ENCODE measurements at regions not wholly inside any gene's neighbourhood (a gene's known extent, or its start where the extent isn't known, plus 50 kb on each side); places are given as distances from the start of the nearest gene placed in this dataset.
"Not testable (repeated sequence)": the region's sequence is repeated elsewhere in the genome, so short reads cannot be mapped to it uniquely, and the experiment has no call there.

GRCh38 chr5:118468085-118468484 lies 520.3 kb downstream of the DTWD2 start:
- no peak for DNase-seq (ENCODE audit: low spot score)

GRCh38 chr5:118467103-118467502 lies 521.2 kb downstream of the DTWD2 start:
- no peak for DNase-seq (ENCODE audit: low spot score)

- no peak for DNase-seq (ENCODE audit: low spot score)
Measured at GRCh38 chr5:118466418-118466817, 521.9 kb downstream of the DTWD2 start.

GRCh38 chr5:118462276-118462675 lies 526.1 kb downstream of the DTWD2 start:
- not testable (repeated sequence) for DNase-seq (ENCODE audit: low spot score)

- DNase-seq (ENCODE audit: low spot score), result no peak
Measured at GRCh38 chr5:118461436-118461835, 526.9 kb downstream of the DTWD2 start.

GRCh38 chr5:118459490-118459889 lies 528.9 kb downstream of the DTWD2 start:
- no peak for DNase-seq (ENCODE audit: low spot score)

GRCh38 chr5:118456085-118456484 lies 532.3 kb downstream of the DTWD2 start:
- DNase-seq (ENCODE audit: low spot score), result no peak

- DNase-seq (ENCODE audit: low spot score), result no peak
Measured at GRCh38 chr5:118451697-118452247, 536.6 kb downstream of the DTWD2 start.

GRCh38 chr5:118450554-118451332 lies 537.6 kb downstream of the DTWD2 start:
- no peak for DNase-seq (ENCODE audit: low spot score)

- no peak for DNase-seq (ENCODE audit: low spot score)
Measured at GRCh38 chr5:118447350-118447749, 541.0 kb downstream of the DTWD2 start.

GRCh38 chr5:118441956-118442355 lies 546.4 kb downstream of the DTWD2 start:
- no peak for DNase-seq (ENCODE audit: low spot score)

GRCh38 chr5:118441034-118441433 lies 547.3 kb downstream of the DTWD2 start:
- no peak for DNase-seq (ENCODE audit: low spot score)

- DNase-seq (ENCODE audit: low spot score), result no peak
Measured at GRCh38 chr5:118440496-118440895, 547.9 kb downstream of the DTWD2 start.

GRCh38 chr5:118439831-118440230 lies 548.5 kb downstream of the DTWD2 start:
- no peak for DNase-seq (ENCODE audit: low spot score)

- no peak for DNase-seq (ENCODE audit: low spot score)
Measured at GRCh38 chr5:118435131-118435530, 553.2 kb downstream of the DTWD2 start.

GRCh38 chr5:118434522-118434921 lies 553.8 kb downstream of the DTWD2 start:
- DNase-seq (ENCODE audit: low spot score), result no peak

- DNase-seq (ENCODE audit: low spot score), result no peak
Measured at GRCh38 chr5:118430076-118430475, 558.3 kb downstream of the DTWD2 start.

GRCh38 chr5:118407958-118408357 lies 580.4 kb downstream of the DTWD2 start:
- DNase-seq (ENCODE audit: low spot score), result no peak

GRCh38 chr5:118405650-118406061 lies 582.7 kb downstream of the DTWD2 start:
- no peak for DNase-seq (ENCODE audit: low spot score)

- no peak for DNase-seq (ENCODE audit: low spot score)
Measured at GRCh38 chr5:118397236-118397635, 591.1 kb downstream of the DTWD2 start.

GRCh38 chr5:118392491-118392890 lies 595.9 kb downstream of the DTWD2 start:
- no peak for DNase-seq (ENCODE audit: low spot score)

- DNase-seq (ENCODE audit: low spot score), result not testable (repeated sequence)
Measured at GRCh38 chr5:118382931-118383330, 605.4 kb downstream of the DTWD2 start.

- no peak for DNase-seq (ENCODE audit: low spot score)
Measured at GRCh38 chr5:118379470-118379869, 608.9 kb downstream of the DTWD2 start.

GRCh38 chr5:118378959-118379358 lies 609.4 kb downstream of the DTWD2 start:
- no peak for DNase-seq (ENCODE audit: low spot score)
